Panc1 (cell line): ENCODE measurements at regions not wholly inside any gene's neighbourhood (a gene's known extent, or its start where the extent isn't known, plus 50 kb on each side); places are given as distances from the start of the nearest gene placed in this dataset.

Source experiments
- ATAC-seq: fragments of 200-7000 bp; cut with Tn5 transposase; 2 replicates; pipeline ENCODE4 v1.9.1; 2020; ENCODE audit warnings: mild to moderate bottlenecking, moderate library complexity
- BruUV-seq: library from RNA; stranded (reverse); fragments of 400-500 nt; replicated peaks from 2 replicates; lab custom pipeline; 2021; lab: Mats Ljungman, UMichigan
- CTCF ChIA-PET: fragments of 300-600 bp; sonication (Branson Sonifier 250); formaldehyde crosslinking; loops from one replicate; lab custom pipeline; 2022; ENCODE audit warnings: antibody characterized with exemption; lab: Charles Lee
- POLR2A ChIA-PET: fragments of 300-600 bp; sonication (Branson Sonifier 250); formaldehyde crosslinking; loops from one replicate; lab custom pipeline; 2022; ENCODE audit warnings: antibody characterized with exemption; lab: Charles Lee
- DNase-seq: peaks from one replicate; pipeline ENCODE4 v3.0.0-alpha.2; 2010; ENCODE audit warnings: low read depth, low spot score
- H3K27ac ChIP-seq: 2 replicates; pipeline ENCODE4 v1.5.1; 2011; ENCODE audit warnings: mild to moderate bottlenecking, low read length, inconsistent platforms
- H3K27me3 ChIP-seq: fragments of 200-500 bp; sonication (Bioruptor generic); 2 replicates; pipeline ENCODE4 v1.6.0; 2014; ENCODE audit warnings: low read length, inconsistent platforms; ENCODE audit not compliant: control insufficient read depth, insufficient read depth
- H3K36me3 ChIP-seq: fragments of 200-500 bp; sonication (Bioruptor generic); 2 replicates; pipeline ENCODE4 v1.5.1; 2014; ENCODE audit warnings: inconsistent platforms, mild to moderate bottlenecking, low read length, moderate library complexity; ENCODE audit not compliant: control insufficient read depth, insufficient read depth
- H3K4me1 ChIP-seq: 2 replicates; pipeline ENCODE4 v1.5.1; 2011; ENCODE audit warnings: inconsistent platforms, mild to moderate bottlenecking, low read length, moderate library complexity; ENCODE audit not compliant: control insufficient read depth, insufficient read depth
- H3K4me3 ChIP-seq, 2 experiments: 2 replicates each; pipeline ENCODE4 v1.5.1; 2011 to 2012; ENCODE audit warnings: low read depth in 2 of 2, low read length in 2 of 2, mild to moderate bottlenecking in 2 of 2, inconsistent platforms in 1 of 2, moderate library complexity in 1 of 2
- H3K9me3 ChIP-seq: fragments of 200-500 bp; sonication (Bioruptor generic); 2 replicates; pipeline ENCODE4 v1.5.1; 2014; ENCODE audit warnings: low read depth, mild to moderate bottlenecking, inconsistent platforms, low read length, moderate library complexity; ENCODE audit not compliant: control insufficient read depth, insufficient read depth
- POLR2AphosphoS5 ChIP-seq: IDR thresholded peaks from 2 replicates; pipeline ENCODE4 v1.6.1; 2012; ENCODE audit warnings: mild to moderate bottlenecking, low read depth, low read length, moderate library complexity
- SIN3A ChIP-seq: IDR thresholded peaks from 2 replicates; pipeline ENCODE4 v1.6.1; 2012; ENCODE audit warnings: low read depth, mild to moderate bottlenecking, low read length, moderate library complexity, borderline replicate concordance; ENCODE audit not compliant: insufficient read depth
- TCF7L2 ChIP-seq: IDR thresholded peaks from 2 replicates; pipeline ENCODE4 v1.6.1; 2011; ENCODE audit warnings: mild to moderate bottlenecking, low read depth, low read length, inconsistent platforms
- in situ Hi-C: cut with HindIII; loops from 2 replicates; pipeline ENCODE4 v1.10.0; 2016; ENCODE audit warnings: low sequenced_read_pairs, low pct_unique_long_range_greater_than_20kb
- intact Hi-C: fragments of 100-400 bp; cut with micrococcal nuclease; formaldehyde crosslinking; loops from one replicate; pipeline ENCODE4 v1.10.0; 2022; ENCODE audit not compliant: unreplicated experiment
- TF ChIP-seq, protein P1 (sequence below): fragments of 450-650 bp; IDR thresholded peaks from 2 replicates; pipeline ENCODE4 v1.5.1; 2017; ENCODE audit warnings: mild to moderate bottlenecking
- TF ChIP-seq, protein P2 (sequence below), 2 experiments: IDR thresholded peaks; 2 replicates each; pipeline ENCODE4 v1.6.1; 2011 to 2012; ENCODE audit warnings: low read depth in 2 of 2, control low read depth in 1 of 2, low read length in 1 of 2, mild to moderate bottlenecking in 1 of 2, moderate library complexity in 1 of 2; ENCODE audit not compliant: insufficient read depth in 1 of 2

DNA sequence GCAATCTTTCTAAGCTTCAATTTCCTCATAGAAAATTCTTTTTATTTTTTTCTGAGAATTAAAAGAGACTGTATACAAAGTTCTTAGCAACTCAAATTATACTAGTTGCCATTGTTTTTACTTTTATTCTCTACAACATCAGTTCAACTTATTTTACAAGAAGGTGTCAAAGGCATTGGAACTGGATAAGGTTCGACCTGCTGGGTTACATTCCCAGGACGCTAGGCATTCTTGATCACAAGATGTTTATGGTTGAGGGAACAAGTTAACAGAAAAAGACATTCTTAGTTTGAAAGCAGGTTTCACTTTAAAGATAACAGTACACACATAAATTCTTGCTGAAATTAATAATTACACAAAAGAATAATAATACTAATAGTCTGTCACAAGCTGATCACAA is 163.5 kb upstream of the SNX2 start:
- ATAC-seq (no peak), DNase-seq (no peak)
- no peak overlapping the region for H3K4me3 ChIP-seq
- no peaks in the 10 kb centered on the region for H3K36me3 ChIP-seq
- in situ Hi-C loops = no loop called here
- ChIA-PET CTCF (no interaction called here), POLR2A (no interaction called here)
- no peaks in the 10 kb centered on the region for H3K27me3 ChIP-seq
- intact Hi-C loops = no loop called here
- no peaks in the 10 kb centered on the region for H3K4me1 ChIP-seq
- no peak overlapping the region for H3K27ac ChIP-seq
- no TSS peak for BruUV-seq
- TF ChIP-seq SIN3A (no peak), POLR2AphosphoS5 (no peak), TCF7L2 (no peak)
- TF ChIP-seq, protein P1, sequence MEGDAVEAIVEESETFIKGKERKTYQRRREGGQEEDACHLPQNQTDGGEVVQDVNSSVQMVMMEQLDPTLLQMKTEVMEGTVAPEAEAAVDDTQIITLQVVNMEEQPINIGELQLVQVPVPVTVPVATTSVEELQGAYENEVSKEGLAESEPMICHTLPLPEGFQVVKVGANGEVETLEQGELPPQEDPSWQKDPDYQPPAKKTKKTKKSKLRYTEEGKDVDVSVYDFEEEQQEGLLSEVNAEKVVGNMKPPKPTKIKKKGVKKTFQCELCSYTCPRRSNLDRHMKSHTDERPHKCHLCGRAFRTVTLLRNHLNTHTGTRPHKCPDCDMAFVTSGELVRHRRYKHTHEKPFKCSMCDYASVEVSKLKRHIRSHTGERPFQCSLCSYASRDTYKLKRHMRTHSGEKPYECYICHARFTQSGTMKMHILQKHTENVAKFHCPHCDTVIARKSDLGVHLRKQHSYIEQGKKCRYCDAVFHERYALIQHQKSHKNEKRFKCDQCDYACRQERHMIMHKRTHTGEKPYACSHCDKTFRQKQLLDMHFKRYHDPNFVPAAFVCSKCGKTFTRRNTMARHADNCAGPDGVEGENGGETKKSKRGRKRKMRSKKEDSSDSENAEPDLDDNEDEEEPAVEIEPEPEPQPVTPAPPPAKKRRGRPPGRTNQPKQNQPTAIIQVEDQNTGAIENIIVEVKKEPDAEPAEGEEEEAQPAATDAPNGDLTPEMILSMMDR = no peak
- TF ChIP-seq, protein P2, sequence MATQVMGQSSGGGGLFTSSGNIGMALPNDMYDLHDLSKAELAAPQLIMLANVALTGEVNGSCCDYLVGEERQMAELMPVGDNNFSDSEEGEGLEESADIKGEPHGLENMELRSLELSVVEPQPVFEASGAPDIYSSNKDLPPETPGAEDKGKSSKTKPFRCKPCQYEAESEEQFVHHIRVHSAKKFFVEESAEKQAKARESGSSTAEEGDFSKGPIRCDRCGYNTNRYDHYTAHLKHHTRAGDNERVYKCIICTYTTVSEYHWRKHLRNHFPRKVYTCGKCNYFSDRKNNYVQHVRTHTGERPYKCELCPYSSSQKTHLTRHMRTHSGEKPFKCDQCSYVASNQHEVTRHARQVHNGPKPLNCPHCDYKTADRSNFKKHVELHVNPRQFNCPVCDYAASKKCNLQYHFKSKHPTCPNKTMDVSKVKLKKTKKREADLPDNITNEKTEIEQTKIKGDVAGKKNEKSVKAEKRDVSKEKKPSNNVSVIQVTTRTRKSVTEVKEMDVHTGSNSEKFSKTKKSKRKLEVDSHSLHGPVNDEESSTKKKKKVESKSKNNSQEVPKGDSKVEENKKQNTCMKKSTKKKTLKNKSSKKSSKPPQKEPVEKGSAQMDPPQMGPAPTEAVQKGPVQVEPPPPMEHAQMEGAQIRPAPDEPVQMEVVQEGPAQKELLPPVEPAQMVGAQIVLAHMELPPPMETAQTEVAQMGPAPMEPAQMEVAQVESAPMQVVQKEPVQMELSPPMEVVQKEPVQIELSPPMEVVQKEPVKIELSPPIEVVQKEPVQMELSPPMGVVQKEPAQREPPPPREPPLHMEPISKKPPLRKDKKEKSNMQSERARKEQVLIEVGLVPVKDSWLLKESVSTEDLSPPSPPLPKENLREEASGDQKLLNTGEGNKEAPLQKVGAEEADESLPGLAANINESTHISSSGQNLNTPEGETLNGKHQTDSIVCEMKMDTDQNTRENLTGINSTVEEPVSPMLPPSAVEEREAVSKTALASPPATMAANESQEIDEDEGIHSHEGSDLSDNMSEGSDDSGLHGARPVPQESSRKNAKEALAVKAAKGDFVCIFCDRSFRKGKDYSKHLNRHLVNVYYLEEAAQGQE (IDR thresholded peaks at IDR 0.05; ENCODE audit: insufficient read depth in 1 of 2, low read depth in 2 of 2, low read length in 1 of 2) = no peak
- H3K9me3 ChIP-seq = no peaks in the 10 kb centered on the region

DNA sequence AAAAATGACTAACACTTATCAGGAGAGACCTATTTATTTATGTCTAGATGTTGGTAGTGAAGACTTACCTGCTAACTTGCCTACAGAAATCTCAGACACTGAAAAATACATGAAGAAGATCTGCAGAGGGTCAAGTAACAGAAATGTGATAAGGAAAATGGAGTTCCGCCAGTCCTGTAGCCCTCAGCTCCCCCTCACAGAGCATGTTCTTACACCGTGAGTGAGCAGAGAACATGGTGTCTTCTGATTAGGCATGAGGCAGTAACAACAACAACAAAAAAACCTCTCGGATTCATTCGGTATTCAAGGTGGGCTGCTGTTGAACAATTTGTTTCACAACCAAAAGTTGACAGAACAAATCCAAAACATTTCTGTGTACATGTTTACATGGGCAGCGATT is 162.0 kb upstream of the SNX2 start:
- intact Hi-C loops = no loop called here
- ATAC-seq (no peak), DNase-seq (no peak)
- in situ Hi-C loops = no loop called here
- TF ChIP-seq, protein P1 = no peak
- Histone ChIP-seq H3K36me3 (no peaks in the 10 kb centered on the region), H3K9me3 (no peaks in the 10 kb centered on the region), H3K27ac (no peak overlapping the region), H3K4me1 (no peaks in the 10 kb centered on the region), H3K4me3 (no peak overlapping the region), H3K27me3 (no peaks in the 10 kb centered on the region)
- ChIA-PET CTCF (no interaction called here), POLR2A (interaction anchor here (0.5 kb wide), 1 partner anchor 1459 kb away, joined by 3 read pairs; no protein-coding TSS in a partner anchor)
- no TSS peak for BruUV-seq

DNA sequence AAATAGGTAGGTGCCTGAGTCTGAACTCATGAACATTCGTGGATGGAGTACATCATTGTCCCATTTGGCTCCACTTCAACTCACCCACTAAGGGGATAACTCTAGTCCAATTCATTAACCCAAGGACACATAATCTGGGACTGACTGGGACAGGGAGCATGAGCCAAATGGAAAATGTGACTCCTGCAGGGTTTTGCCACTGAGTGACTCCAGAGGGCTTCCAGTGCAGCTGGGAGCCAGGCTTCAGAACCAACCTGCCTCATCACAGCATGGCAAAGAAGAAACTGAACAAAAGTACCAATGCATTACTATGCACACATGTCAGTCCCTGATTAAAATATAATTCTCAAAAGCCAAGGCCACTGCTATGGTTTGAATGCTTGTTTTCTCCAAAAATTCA is 159.7 kb upstream of the SNX2 start:
- intact Hi-C loops = no loop called here
- no peaks in the 10 kb centered on the region for H3K4me1 ChIP-seq
- no peak overlapping the region for H3K27ac ChIP-seq
- in situ Hi-C loops = no loop called here
- no TSS peak for BruUV-seq
- ChIA-PET POLR2A (no interaction called here), CTCF (no interaction called here)
- H3K36me3 ChIP-seq = no peaks in the 10 kb centered on the region
- no peak for ATAC-seq
- no peak overlapping the region for H3K4me3 ChIP-seq
- H3K9me3 ChIP-seq = no peaks in the 10 kb centered on the region
- H3K27me3 ChIP-seq = no peaks in the 10 kb centered on the region
- DNase-seq = no peak
- TF ChIP-seq TCF7L2 (no peak), POLR2AphosphoS5 (no peak), SIN3A (no peak)
- TF ChIP-seq, protein P1 = no peak
- TF ChIP-seq, protein P2 (IDR thresholded peaks at IDR 0.05; ENCODE audit: insufficient read depth in 1 of 2, low read depth in 2 of 2, low read length in 1 of 2) = no peak
